Skeletal muscle tissue (tissue), 3 donors: ENCODE measurements at regions not wholly inside any gene's neighbourhood (a gene's known extent, or its start where the extent isn't known, plus 50 kb on each side); places are given as distances from the start of the nearest gene placed in this dataset.

Source experiments
- H3K27ac ChIP-seq: one replicate; pipeline ENCODE4 v1.7.0; 2013; ENCODE audit warnings: mild to moderate bottlenecking, low read depth, low read length, inconsistent platforms
- H3K27me3 ChIP-seq, 3 donors: one replicate each; pipeline ENCODE4 v1.7.0; 2013; ENCODE audit warnings: low read length in 3 of 3; ENCODE audit not compliant: control insufficient read depth in 3 of 3, insufficient read depth in 3 of 3
- H3K36me3 ChIP-seq, 3 donors: one replicate each; pipeline ENCODE4 v1.7.0; 2013; ENCODE audit warnings: low read length in 3 of 3; ENCODE audit not compliant: control insufficient read depth in 3 of 3, insufficient read depth in 3 of 3
- H3K4me1 ChIP-seq, 3 donors: one replicate each; pipeline ENCODE4 v1.7.0; 2013; ENCODE audit warnings: low read length in 3 of 3, mild to moderate bottlenecking in 3 of 3; ENCODE audit not compliant: control insufficient read depth in 3 of 3, insufficient read depth in 3 of 3
- H3K4me3 ChIP-seq, 3 donors: one replicate each; pipeline ENCODE4 v1.7.0; 2013; ENCODE audit warnings: low read length in 3 of 3
- H3K9ac ChIP-seq, 3 donors: one replicate each; pipeline ENCODE4 v1.7.0; 2013; ENCODE audit warnings: low read length in 3 of 3, mild to moderate bottlenecking in 3 of 3, moderate library complexity in 2 of 3, low read depth in 1 of 3
- H3K9me3 ChIP-seq, 3 donors: one replicate each; pipeline ENCODE4 v1.7.0; 2013; ENCODE audit warnings: low read length in 3 of 3; ENCODE audit not compliant: control insufficient read depth in 3 of 3
- donor health status: Osteomylitis.

DNA sequence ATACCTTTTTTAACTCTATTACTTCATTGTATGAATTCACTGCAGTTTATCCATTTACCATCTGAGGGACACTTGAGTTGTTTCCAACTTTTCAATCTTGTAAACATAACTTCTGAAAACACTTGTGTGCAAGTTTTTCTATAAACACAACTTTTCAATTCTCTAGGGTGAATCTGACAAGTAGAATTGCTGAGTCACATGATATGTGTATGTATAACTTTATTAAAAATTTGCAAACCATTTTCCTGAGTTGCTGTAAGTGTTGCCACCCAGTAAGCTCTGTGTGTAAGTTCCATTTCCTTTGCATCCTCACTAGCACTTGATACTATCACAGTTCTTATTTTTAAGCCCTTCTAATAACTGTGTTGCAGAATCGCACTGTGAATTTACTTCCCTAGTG is 1415.6 kb upstream of the ATXN8OS start:
- Histone ChIP-seq H3K9ac (no peak overlapping the region), H3K9me3 (no peaks in the 10 kb centered on the region), H3K36me3 (no peaks in the 10 kb centered on the region), H3K4me1 (no peaks in the 10 kb centered on the region), H3K4me3 (no peak overlapping the region), H3K27me3 (no peaks in the 10 kb centered on the region), H3K27ac (no peak overlapping the region)

DNA sequence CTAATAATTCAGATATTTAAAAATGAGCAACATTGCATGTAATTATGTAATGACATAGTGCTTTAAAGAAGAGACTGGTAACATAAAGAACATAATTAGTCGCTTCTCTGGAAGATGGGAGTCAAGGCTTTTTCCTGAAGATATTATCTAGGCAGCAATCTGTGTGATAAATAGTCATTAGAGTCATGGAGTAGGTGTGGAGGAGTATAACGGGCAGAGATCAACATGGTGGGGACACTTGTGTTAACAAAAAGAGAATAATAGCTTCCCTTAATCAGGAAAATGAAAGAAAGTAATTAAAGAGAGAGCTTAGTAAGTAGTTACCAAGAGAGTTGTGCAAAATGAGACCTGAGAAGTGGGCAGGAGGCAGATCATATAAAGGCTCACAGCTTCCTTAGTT is 1417.1 kb upstream of the ATXN8OS start:
- Histone ChIP-seq H3K27ac (no peak overlapping the region), H3K4me3 (no peak overlapping the region), H3K4me1 (no peaks in the 10 kb centered on the region), H3K27me3 (no peaks in the 10 kb centered on the region), H3K9ac (no peak overlapping the region), H3K36me3 (no peaks in the 10 kb centered on the region), H3K9me3 (no peaks in the 10 kb centered on the region)

DNA sequence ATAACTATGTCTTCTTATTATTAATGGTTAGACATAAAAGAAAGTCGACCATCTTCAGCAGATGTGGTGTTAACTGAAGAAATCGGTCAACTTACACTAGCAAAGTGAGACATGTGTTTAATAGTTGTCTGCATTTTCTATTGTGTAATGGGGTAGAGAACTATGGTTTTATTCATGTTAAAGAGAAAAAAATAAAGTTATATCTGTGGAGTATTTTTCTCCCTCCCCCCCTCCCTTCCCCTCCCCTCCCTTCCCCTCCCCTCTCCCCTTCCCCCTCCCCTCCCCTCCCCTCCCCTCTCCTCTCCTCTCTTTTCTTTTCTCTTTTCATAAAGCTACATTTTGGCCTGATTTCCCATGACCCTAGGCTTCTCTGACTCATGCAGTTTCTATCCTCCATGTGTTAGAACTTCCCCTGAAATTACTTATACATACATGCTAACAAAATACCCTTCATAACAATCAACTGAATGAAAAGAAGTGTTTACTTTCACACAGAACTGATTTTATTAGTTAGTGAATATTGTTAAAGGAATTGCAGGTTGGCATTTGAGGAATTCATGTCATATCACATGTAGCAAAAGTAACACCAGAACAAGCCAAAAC is 1431.0 kb upstream of the ATXN8OS start:
- no peak overlapping the region for H3K9ac ChIP-seq
- H3K36me3 ChIP-seq: no peaks in the 10 kb centered on the region
- no peaks in the 10 kb centered on the region for H3K27me3 ChIP-seq
- H3K4me3 ChIP-seq: no peak overlapping the region
- no peaks in the 10 kb centered on the region for H3K9me3 ChIP-seq
- no peak overlapping the region for H3K27ac ChIP-seq
- H3K4me1 ChIP-seq: no peaks in the 10 kb centered on the region

DNA sequence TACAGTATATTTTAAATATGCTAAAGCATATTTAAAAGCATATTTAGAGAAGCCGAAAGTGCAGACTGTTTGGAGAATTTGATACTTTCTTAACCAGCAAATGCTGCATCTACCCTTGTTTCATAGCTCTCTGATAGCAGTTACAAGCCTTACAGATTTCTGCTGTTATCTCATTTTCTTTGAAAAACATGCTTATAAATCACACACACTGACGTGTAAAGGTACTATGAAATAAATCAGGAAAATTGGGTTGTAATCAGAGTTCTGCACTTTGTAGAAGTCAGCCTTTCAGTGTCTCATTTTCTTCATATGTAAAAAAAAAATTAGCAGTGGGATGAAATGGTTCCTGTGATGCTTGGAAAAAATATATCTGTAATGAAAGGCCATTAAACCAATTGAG is 1432.4 kb upstream of the ATXN8OS start:
- Histone ChIP-seq H3K27ac (no peak overlapping the region), H3K27me3 (no peaks in the 10 kb centered on the region), H3K9me3 (no peaks in the 10 kb centered on the region), H3K4me1 (no peaks in the 10 kb centered on the region), H3K4me3 (no peak overlapping the region), H3K36me3 (no peaks in the 10 kb centered on the region), H3K9ac (no peak overlapping the region)

DNA sequence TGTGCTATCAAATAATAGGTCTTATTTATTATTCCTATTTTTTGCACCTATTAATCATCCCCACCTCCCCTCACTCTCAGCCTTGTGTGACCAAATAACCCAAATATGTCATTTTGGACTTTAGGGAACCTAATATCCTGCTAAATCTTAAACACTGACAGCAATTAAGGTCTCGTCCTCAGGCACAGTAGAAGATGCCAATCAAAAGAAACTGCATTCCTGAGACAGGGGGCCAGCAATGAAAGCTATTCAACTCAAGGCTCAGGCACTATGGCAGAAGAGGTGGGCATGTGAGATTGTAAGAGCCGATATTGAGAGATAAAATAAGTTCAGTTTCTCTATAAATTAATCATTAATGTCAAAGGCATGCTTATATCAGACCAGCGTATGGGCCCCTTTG is 1437.7 kb upstream of the PCDH9 start:
- H3K4me3 ChIP-seq: no peak overlapping the region
- H3K27me3 ChIP-seq: no peaks in the 10 kb centered on the region
- H3K4me1 ChIP-seq: no peaks in the 10 kb centered on the region
- H3K36me3 ChIP-seq: no peaks in the 10 kb centered on the region
- no peaks in the 10 kb centered on the region for H3K9me3 ChIP-seq
- no peak overlapping the region for H3K9ac ChIP-seq
- H3K27ac ChIP-seq: no peak overlapping the region

DNA sequence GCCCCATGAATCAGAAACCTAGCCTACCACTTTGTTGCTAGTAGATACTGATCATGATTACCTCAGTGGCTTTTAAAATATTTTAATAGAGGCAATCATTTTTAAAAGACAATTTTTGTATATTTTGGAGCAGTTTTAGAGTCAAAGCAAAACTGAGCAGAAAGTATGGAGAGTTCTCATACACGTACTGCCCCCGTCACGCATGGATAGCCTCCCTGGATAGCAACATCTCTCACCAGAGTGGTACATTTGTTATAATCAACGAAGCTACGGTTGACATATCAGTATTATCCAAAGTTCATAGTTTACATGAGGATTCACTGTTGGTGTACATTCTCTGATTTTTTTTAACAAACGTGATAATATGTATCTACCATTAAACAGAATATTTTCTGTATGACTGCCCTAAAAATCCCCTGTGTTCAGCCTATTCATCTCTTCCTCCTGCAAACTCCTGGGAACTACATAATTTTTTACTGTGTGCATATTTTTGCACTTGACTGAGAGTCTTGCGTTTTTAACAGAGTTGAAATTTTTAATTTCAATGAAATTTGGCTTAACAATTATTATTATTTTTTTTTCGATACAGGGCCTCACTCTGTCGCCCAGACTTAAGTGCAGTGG is 1436.8 kb upstream of the PCDH9 start:
- Histone ChIP-seq H3K9ac (no peak overlapping the region), H3K27ac (no peak overlapping the region), H3K9me3 (no peaks in the 10 kb centered on the region), H3K27me3 (no peaks in the 10 kb centered on the region), H3K4me3 (no peak overlapping the region), H3K4me1 (no peaks in the 10 kb centered on the region), H3K36me3 (no peaks in the 10 kb centered on the region)

DNA sequence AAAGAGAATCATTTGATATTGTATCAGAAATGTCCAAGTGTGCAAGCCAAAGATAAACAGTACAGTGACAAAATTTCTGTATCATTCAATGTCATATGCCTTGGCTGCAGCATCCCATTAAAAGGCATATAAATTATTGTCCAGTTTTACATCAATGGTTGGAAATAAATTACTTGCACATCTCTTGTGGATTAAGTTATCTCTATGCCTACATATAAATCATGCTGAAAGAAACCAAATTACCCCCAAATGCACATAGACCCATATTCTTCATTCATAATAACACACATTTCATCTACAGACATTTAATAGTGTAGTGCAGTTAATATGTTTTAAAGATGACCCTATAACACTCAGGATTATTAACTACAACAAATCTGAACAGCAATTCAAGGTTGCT is 1415.7 kb upstream of the PCDH9 start:
- H3K27me3 ChIP-seq: no peaks in the 10 kb centered on the region
- no peak overlapping the region for H3K9ac ChIP-seq
- no peak overlapping the region for H3K27ac ChIP-seq

DNA sequence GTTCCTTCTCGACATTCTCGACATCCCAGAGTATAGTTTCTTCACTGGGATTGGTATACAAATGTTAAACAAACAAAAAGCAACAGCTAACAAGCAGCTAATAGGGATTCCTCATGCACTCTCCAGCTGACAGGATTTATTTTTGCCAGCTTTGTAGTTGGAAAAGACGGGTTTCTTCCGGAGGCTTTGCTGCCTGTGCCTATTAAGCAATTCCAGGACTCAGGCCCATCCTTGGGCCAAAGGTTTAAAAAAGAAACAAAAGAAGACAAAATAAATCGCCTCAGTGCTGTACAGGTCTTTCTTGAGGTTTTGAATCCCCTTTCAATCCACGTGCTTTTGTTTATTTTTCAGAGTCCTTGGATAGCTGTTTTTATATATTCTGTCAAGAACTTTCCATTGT is 1414.5 kb upstream of the PCDH9 start:
- H3K4me3 ChIP-seq: no peak overlapping the region
- H3K4me1 ChIP-seq: no peaks in the 10 kb centered on the region
- no peaks in the 10 kb centered on the region for H3K9me3 ChIP-seq

More for the DNA sequence above, 1415.7 kb upstream of the PCDH9 start:
- no peaks in the 10 kb centered on the region for H3K9me3 ChIP-seq
- no peak overlapping the region for H3K4me3 ChIP-seq
- no peaks in the 10 kb centered on the region for H3K36me3 ChIP-seq
- H3K4me1 ChIP-seq: no peaks in the 10 kb centered on the region

DNA sequence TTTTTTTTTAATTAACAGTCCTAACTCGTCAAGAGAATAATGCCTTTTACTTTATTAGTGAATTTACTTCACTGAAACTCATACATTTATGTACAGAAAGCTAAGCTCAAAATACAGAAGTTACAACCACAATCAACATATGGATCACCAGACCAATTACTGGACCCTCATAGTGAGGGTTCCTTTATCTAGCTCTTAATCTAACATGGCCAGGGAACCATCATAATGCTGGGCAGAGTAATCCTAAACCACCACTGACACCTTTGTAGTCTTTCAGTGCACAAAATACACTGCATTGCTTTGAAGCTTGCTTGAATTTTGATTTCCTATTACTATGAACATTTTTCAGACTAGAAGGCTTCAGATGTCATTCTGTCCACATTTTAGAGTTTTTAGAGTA is 1406.6 kb upstream of the PCDH9 start:
- Histone ChIP-seq H3K36me3 (no peaks in the 10 kb centered on the region), H3K4me1 (no peaks in the 10 kb centered on the region), H3K9me3 (no peaks in the 10 kb centered on the region), H3K9ac (no peak overlapping the region), H3K27me3 (no peaks in the 10 kb centered on the region), H3K4me3 (no peak overlapping the region), H3K27ac (no peak overlapping the region)

More for the DNA sequence above, 1414.5 kb upstream of the PCDH9 start:
- no peak overlapping the region for H3K9ac ChIP-seq
- H3K36me3 ChIP-seq: no peaks in the 10 kb centered on the region
- H3K27me3 ChIP-seq: no peaks in the 10 kb centered on the region
- no peak overlapping the region for H3K27ac ChIP-seq

DNA sequence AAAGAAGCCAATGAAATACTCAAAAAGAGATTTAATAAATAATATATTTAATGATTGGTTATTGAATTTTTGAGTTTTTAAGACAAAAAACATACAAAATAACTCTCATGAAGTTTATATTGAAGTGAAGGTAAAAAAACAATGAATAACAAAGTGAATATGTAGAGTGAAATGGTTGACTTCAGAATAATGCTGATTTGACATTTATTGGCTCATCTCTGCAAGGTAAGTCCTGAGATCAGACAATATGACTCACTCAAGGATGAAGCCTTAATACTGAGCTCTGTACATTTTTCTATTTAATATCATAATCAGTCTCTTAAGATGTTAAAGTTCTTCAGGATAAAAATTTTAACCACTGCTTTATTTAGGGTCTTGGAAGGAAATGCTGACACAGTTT is 1398.9 kb upstream of the PCDH9 start:
- Histone ChIP-seq H3K27ac (no peak overlapping the region), H3K27me3 (no peaks in the 10 kb centered on the region), H3K4me3 (no peak overlapping the region), H3K4me1 (no peaks in the 10 kb centered on the region), H3K9ac (no peak overlapping the region), H3K9me3 (no peaks in the 10 kb centered on the region), H3K36me3 (no peaks in the 10 kb centered on the region)
